ENCODE measurements at regions not wholly inside any gene's neighbourhood (a gene's known extent, or its start where the extent isn't known, plus 50 kb on each side); places are given as distances from the start of the nearest gene placed in this dataset.

GRCh38 chr14:101220921-101221510 is 317.5 kb upstream of the RTL1 start:
- FAIRE-seq (no peak), DNase-seq (ENCODE audit: low read depth) (no peak)
- H3K4me1 ChIP-seq (ENCODE audit: insufficient read depth, low read length), result no peaks in the 10 kb centered on the region
- no peak overlapping the region for H3K4me3 ChIP-seq (ENCODE audit: insufficient read depth, low read depth, low read length)
- Mint-ChIP-seq H3K27me3 (ENCODE audit: low read depth, unreplicated experiment) (peaks cover 38% of the 10 kb centered on the region), H3K27ac (ENCODE audit: unreplicated experiment) (no peak overlapping the region), H3K4me1 (ENCODE audit: low read depth, unreplicated experiment) (no peaks in the 10 kb centered on the region), H3K4me3 (ENCODE audit: unreplicated experiment) (no peak overlapping the region), H3K36me3 (ENCODE audit: low read depth, unreplicated experiment) (no peaks in the 10 kb centered on the region), H3K9me3 (ENCODE audit: unreplicated experiment) (peaks cover 13% of the 10 kb centered on the region)
- no peak overlapping the region for H3K27ac ChIP-seq (ENCODE audit: low read depth, low read length)
- no peak for TF ChIP-seq EZH2 (IDR thresholded peaks at IDR 0.05; ENCODE audit: insufficient read depth, low read length)
- no peak for TF ChIP-seq CTCF (IDR thresholded peaks at IDR 0.05; ENCODE audit: insufficient read depth, low read depth, low read length)
- H3K9me3 ChIP-seq (ENCODE audit: insufficient read depth, low read depth, low read length), result no peaks in the 10 kb centered on the region
- no peak overlapping the region for H2AFZ ChIP-seq (ENCODE audit: low read depth, low read length)
- no peaks in the 10 kb centered on the region for H4K20me1 ChIP-seq (ENCODE audit: insufficient read depth, low read length)
- H3K79me2 ChIP-seq (ENCODE audit: insufficient read depth, low read length), result no peaks in the 10 kb centered on the region
- no peak overlapping the region for H3K9ac ChIP-seq (ENCODE audit: low read length)
- no peak overlapping the region for H3K4me2 ChIP-seq (ENCODE audit: low read length)
- H3K27me3 ChIP-seq (ENCODE audit: insufficient read depth, low read length), result peaks cover 9% of the 10 kb centered on the region
- H3K36me3 ChIP-seq (ENCODE audit: insufficient read depth, low read length), result no peaks in the 10 kb centered on the region

- Histone ChIP-seq H3K4me1 (ENCODE audit: insufficient read depth, low read length) (no peaks in the 10 kb centered on the region), H3K79me2 (ENCODE audit: insufficient read depth, low read length) (no peaks in the 10 kb centered on the region), H3K4me2 (ENCODE audit: low read length) (no peak overlapping the region), H2AFZ (ENCODE audit: low read depth, low read length) (no peak overlapping the region), H3K9me3 (ENCODE audit: insufficient read depth, low read depth, low read length) (no peaks in the 10 kb centered on the region), H3K9ac (ENCODE audit: low read length) (no peak overlapping the region), H3K36me3 (ENCODE audit: insufficient read depth, low read length) (no peaks in the 10 kb centered on the region), H4K20me1 (ENCODE audit: insufficient read depth, low read length) (no peaks in the 10 kb centered on the region), H3K4me3 (ENCODE audit: insufficient read depth, low read depth, low read length) (no peak overlapping the region), H3K27ac (ENCODE audit: low read depth, low read length) (no peak overlapping the region), H3K27me3 (ENCODE audit: insufficient read depth, low read length) (peaks cover 9% of the 10 kb centered on the region)
- TF ChIP-seq CTCF (IDR thresholded peaks at IDR 0.05; ENCODE audit: insufficient read depth, low read depth, low read length), result no peak
- TF ChIP-seq EZH2 (IDR thresholded peaks at IDR 0.05; ENCODE audit: insufficient read depth, low read length), result no peak
- Mint-ChIP-seq H3K4me1 (ENCODE audit: low read depth, unreplicated experiment) (no peaks in the 10 kb centered on the region), H3K36me3 (ENCODE audit: low read depth, unreplicated experiment) (no peaks in the 10 kb centered on the region), H3K9me3 (ENCODE audit: unreplicated experiment) (peaks cover 10% of the 10 kb centered on the region), H3K27me3 (ENCODE audit: low read depth, unreplicated experiment) (peaks cover 37% of the 10 kb centered on the region), H3K27ac (ENCODE audit: unreplicated experiment) (no peak overlapping the region), H3K4me3 (ENCODE audit: unreplicated experiment) (no peak overlapping the region)
- DNase-seq (ENCODE audit: low read depth) (no peak), FAIRE-seq (no peak)
Measured at GRCh38 chr14:101221549-101222160, 318.1 kb upstream of the RTL1 start.

All from astrocyte (in vitro differentiated cells and primary cell).